ENCODE measurements at regions not wholly inside any gene's neighbourhood (a gene's known extent, or its start where the extent isn't known, plus 50 kb on each side); places are given as distances from the start of the nearest gene placed in this dataset.

DNA sequence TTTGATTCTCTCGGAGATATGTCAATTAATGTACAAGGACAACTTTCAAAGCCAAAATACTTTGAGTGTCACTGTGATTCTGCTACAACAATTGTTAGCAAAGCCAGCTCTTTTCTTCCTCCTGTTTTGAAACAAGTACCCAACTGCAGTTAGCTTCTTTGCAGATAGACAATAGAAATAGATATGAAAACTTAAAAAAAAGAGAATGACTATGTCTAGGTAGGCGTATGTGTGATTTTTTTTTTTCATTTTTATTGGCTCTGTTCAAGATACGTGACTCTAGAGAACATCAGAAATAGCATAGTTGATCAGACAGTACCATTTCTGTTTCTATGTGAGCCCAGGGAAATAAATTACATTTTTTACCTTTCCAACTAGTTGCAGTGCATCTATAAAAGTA is 142.9 kb upstream of the CNTN4 start:
- DNase-seq (ENCODE audit: low spot score) = no peak
- H3K36me3 Mint-ChIP-seq (ENCODE audit: low read depth, unreplicated experiment) = peaks cover 4% of the 10 kb centered on the region
- H3K9me3 Mint-ChIP-seq (ENCODE audit: unreplicated experiment) = peaks cover 19% of the 10 kb centered on the region
- H3K4me3 Mint-ChIP-seq (ENCODE audit: unreplicated experiment) = no peak overlapping the region
- TF ChIP-seq, protein P1, sequence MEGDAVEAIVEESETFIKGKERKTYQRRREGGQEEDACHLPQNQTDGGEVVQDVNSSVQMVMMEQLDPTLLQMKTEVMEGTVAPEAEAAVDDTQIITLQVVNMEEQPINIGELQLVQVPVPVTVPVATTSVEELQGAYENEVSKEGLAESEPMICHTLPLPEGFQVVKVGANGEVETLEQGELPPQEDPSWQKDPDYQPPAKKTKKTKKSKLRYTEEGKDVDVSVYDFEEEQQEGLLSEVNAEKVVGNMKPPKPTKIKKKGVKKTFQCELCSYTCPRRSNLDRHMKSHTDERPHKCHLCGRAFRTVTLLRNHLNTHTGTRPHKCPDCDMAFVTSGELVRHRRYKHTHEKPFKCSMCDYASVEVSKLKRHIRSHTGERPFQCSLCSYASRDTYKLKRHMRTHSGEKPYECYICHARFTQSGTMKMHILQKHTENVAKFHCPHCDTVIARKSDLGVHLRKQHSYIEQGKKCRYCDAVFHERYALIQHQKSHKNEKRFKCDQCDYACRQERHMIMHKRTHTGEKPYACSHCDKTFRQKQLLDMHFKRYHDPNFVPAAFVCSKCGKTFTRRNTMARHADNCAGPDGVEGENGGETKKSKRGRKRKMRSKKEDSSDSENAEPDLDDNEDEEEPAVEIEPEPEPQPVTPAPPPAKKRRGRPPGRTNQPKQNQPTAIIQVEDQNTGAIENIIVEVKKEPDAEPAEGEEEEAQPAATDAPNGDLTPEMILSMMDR (IDR thresholded peaks at IDR 0.05; ENCODE audit: unreplicated experiment) = no peak
- H3K4me1 Mint-ChIP-seq (ENCODE audit: unreplicated experiment) = no peaks in the 10 kb centered on the region
- H3K27ac Mint-ChIP-seq (ENCODE audit: unreplicated experiment) = no peak overlapping the region
- H3K27me3 Mint-ChIP-seq (ENCODE audit: unreplicated experiment) = no peaks in the 10 kb centered on the region

DNA sequence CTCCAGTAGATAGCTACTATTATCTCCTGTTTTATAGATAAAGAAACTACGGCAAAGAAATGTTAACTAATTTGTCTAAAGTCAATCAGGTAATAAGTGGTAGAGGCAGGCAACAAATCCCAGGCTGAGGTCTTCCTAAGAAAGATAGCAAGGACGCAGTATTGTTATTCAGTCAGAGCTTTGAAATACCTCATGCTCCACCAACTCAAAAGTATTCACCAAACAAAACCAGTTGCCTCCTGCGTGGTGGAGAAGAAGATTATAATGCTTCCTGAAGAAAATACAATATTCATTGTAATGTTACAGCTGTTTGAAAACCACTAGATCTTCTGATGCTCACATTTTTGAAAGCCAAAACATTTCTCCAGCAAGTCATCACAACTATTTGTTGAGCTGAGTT is 138.2 kb upstream of the CNTN4 start:
- Mint-ChIP-seq H3K4me3 (ENCODE audit: unreplicated experiment) (no peak overlapping the region), H3K27me3 (ENCODE audit: unreplicated experiment) (no peaks in the 10 kb centered on the region), H3K27ac (ENCODE audit: unreplicated experiment) (no peak overlapping the region), H3K36me3 (ENCODE audit: low read depth, unreplicated experiment) (peaks cover 8% of the 10 kb centered on the region), H3K9me3 (ENCODE audit: unreplicated experiment) (peaks cover 39% of the 10 kb centered on the region), H3K4me1 (ENCODE audit: unreplicated experiment) (no peaks in the 10 kb centered on the region)
- TF ChIP-seq, protein P1 (IDR thresholded peaks at IDR 0.05; ENCODE audit: unreplicated experiment) = no peak
- no peak for DNase-seq (ENCODE audit: low spot score)

DNA sequence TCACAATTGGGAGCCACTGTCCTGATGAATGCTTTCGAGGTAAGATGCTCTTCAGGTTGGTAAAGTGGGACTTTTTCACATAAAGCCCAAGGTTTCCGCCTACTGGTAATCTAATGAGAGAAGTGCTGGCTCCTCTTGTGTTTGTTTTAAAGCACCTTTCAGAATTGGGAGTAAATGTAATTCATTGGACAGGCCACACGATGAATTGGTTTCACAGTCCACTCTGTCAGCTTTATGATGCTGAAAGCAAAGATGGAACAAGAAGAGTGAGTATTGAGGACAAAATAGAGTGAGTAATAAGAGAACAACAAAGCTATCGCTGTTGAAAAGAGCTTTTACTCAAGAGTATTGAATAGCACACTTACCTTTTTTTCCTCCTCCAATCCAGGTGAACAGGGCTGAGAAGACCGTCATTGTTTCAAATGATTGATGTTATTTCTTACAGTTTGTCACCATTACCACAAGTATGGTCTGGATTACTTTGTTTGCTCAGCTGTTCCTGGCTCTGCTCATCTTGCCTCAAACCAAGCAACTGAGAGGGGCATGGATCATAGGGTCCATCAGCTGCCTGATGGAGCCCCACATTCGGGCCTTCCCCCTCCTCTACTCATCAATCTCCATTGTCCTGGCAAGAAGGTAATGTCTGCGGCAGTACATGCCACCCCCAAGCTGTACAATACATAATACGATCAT is 136.1 kb upstream of the CNTN4 start:
- Mint-ChIP-seq H3K9me3 (ENCODE audit: unreplicated experiment) (peaks cover 33% of the 10 kb centered on the region), H3K27me3 (ENCODE audit: unreplicated experiment) (no peaks in the 10 kb centered on the region), H3K4me1 (ENCODE audit: unreplicated experiment) (no peaks in the 10 kb centered on the region), H3K27ac (ENCODE audit: unreplicated experiment) (no peak overlapping the region), H3K36me3 (ENCODE audit: low read depth, unreplicated experiment) (peaks cover 8% of the 10 kb centered on the region), H3K4me3 (ENCODE audit: unreplicated experiment) (no peak overlapping the region)
- DNase-seq (ENCODE audit: low spot score) = no peak
- TF ChIP-seq, protein P1 (IDR thresholded peaks at IDR 0.05; ENCODE audit: unreplicated experiment) = no peak

DNA sequence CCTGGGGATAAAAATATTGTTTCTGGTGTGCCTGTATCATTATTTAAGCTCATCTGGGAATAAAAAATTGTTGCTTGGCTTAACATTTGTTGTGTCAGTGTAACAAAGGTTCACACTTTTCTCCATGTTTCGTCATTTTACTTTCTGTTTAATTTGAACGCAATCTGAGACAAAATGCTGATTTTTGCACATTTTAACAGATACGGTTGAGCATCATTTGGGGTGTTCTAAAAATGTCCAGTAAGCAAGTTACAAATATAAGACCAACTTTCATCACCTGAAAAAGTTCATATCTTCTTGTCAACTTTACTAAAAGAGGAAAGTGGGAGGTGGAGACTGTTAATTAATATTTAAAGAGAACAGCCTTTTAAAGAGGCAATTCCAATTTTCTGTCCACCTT is 134.8 kb upstream of the CNTN4 start:
- Mint-ChIP-seq H3K36me3 (ENCODE audit: low read depth, unreplicated experiment) (peaks cover 4% of the 10 kb centered on the region), H3K4me3 (ENCODE audit: unreplicated experiment) (no peak overlapping the region), H3K9me3 (ENCODE audit: unreplicated experiment) (peaks cover 27% of the 10 kb centered on the region), H3K27me3 (ENCODE audit: unreplicated experiment) (no peaks in the 10 kb centered on the region), H3K4me1 (ENCODE audit: unreplicated experiment) (no peaks in the 10 kb centered on the region), H3K27ac (ENCODE audit: unreplicated experiment) (no peak overlapping the region)
- DNase-seq (ENCODE audit: low spot score) = no peak
- TF ChIP-seq, protein P1 (IDR thresholded peaks at IDR 0.05; ENCODE audit: unreplicated experiment) = no peak

DNA sequence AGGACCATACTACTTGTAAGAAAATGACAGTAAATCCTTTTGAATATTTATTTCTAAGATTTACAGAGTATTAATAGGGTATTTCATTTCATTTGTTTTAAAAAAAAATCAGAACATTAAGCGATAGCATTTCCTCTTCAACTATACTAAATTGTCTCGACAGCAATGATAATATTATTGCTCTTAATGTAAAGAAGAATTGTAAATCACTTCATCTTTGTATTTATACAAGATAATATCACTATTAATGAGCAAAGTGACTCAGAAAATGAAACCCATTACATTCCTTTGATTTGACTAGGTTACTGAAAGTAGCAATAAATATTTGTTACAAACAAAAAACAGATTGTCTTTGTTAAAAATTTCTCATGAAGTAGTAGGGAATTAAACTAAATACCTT is 131.1 kb upstream of the CNTN4 start:
- no peaks in the 10 kb centered on the region for H3K36me3 Mint-ChIP-seq (ENCODE audit: low read depth, unreplicated experiment)
- H3K4me3 Mint-ChIP-seq (ENCODE audit: unreplicated experiment) = no peak overlapping the region
- no peak for DNase-seq (ENCODE audit: low spot score)
- H3K4me1 Mint-ChIP-seq (ENCODE audit: unreplicated experiment) = no peaks in the 10 kb centered on the region
- peaks cover 19% of the 10 kb centered on the region for H3K9me3 Mint-ChIP-seq (ENCODE audit: unreplicated experiment)
- TF ChIP-seq, protein P1 (IDR thresholded peaks at IDR 0.05; ENCODE audit: unreplicated experiment) = no peak
- no peaks in the 10 kb centered on the region for H3K27me3 Mint-ChIP-seq (ENCODE audit: unreplicated experiment)
- H3K27ac Mint-ChIP-seq (ENCODE audit: unreplicated experiment) = no peak overlapping the region

All from endothelial cell (in vitro differentiated cells).